MCF 10A (cell line): ENCODE measurements at regions not wholly inside any gene's neighbourhood (a gene's known extent, or its start where the extent isn't known, plus 50 kb on each side); places are given as distances from the start of the nearest gene placed in this dataset.

Source experiments
- BruUV-seq: library from RNA; stranded (reverse); fragments of 400-500 nt; replicated peaks from 2 replicates; lab custom pipeline; 2021; lab: Mats Ljungman, UMichigan
- CTCF ChIA-PET: fragments of 300-600 bp; sonication (Branson Sonifier 250); formaldehyde crosslinking; extraction: SDS; loops from one replicate; lab custom pipeline; 2021; ENCODE audit warnings: antibody characterized with exemption, inconsistent platforms; lab: Yijun Ruan, JAX
- POLR2A ChIA-PET: fragments of 300-600, 350-650 bp; sonication (Branson Sonifier 250); formaldehyde crosslinking; extraction: SDS; loops from one replicate; lab custom pipeline; 2020; ENCODE audit warnings: antibody characterized with exemption, inconsistent platforms; lab: Yijun Ruan, JAX
- DNase-seq: peaks from one replicate; pipeline ENCODE4 v3.0.0-alpha.2; 2018; ENCODE audit not compliant: unreplicated experiment
- H3K27ac Mint-ChIP-seq: one replicate; pipeline ENCODE4 v1.8.0; 2022; ENCODE audit warnings: mild to moderate bottlenecking, low read depth, mixed read lengths; ENCODE audit not compliant: unreplicated experiment
- H3K27me3 Mint-ChIP-seq: one replicate; pipeline ENCODE4 v1.8.0; 2022; ENCODE audit warnings: mixed read lengths; ENCODE audit not compliant: insufficient read depth, unreplicated experiment
- H3K36me3 Mint-ChIP-seq: one replicate; pipeline ENCODE4 v1.8.0; 2022; ENCODE audit warnings: mild to moderate bottlenecking, moderate library complexity, mixed read lengths; ENCODE audit not compliant: insufficient read depth, unreplicated experiment
- H3K4me1 Mint-ChIP-seq: one replicate; pipeline ENCODE4 v1.8.0; 2022; ENCODE audit warnings: mixed read lengths; ENCODE audit not compliant: insufficient read depth, unreplicated experiment
- H3K4me3 Mint-ChIP-seq: one replicate; pipeline ENCODE4 v1.8.0; 2022; ENCODE audit warnings: mild to moderate bottlenecking, moderate library complexity, mixed read lengths; ENCODE audit not compliant: unreplicated experiment
- H3K9me3 Mint-ChIP-seq: one replicate; pipeline ENCODE4 v1.8.0; 2022; ENCODE audit warnings: mixed read lengths; ENCODE audit not compliant: unreplicated experiment
- intact Hi-C: fragments of 100-400 bp; cut with micrococcal nuclease; formaldehyde crosslinking; loops from 2 replicates; pipeline ENCODE4 v1.14.1; 2022
- TF ChIP-seq, protein P1 (sequence below): fragments of 200-600 bp; IDR thresholded peaks from one replicate; pipeline ENCODE4 v1.8.0; 2022; ENCODE audit warnings: antibody characterized with exemption, mild to moderate bottlenecking; ENCODE audit not compliant: unreplicated experiment

DNA sequence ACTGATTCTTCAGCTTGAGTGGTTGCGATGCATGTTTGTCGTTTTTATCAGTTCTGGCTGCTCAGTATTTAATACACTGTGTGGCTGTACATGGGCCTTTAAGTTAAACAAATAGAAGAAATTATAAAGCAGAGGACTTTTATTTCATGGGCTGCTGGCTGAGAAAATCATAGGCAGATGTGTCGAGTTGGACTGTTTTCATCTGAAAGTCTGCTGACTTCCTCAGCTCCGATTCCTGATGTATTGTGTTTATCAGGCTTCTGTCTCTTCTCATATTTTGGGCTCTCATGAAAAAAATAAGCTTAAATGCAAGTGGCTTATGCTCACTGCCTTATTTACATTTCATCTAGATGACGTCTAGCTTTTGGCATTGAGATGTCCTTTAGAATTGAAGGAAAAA, 129.5 kb upstream of the GGTLC1 start:
- ChIA-PET CTCF (interaction anchor here (0.9 kb wide), 1 partner anchor 25 kb away, joined by 3 read pairs; no protein-coding TSS in a partner anchor), POLR2A (no interaction called here)
- Mint-ChIP-seq H3K9me3 (peaks cover 26% of the 10 kb centered on the region), H3K36me3 (no peaks in the 10 kb centered on the region), H3K27me3 (no peaks in the 10 kb centered on the region), H3K4me3 (no peak overlapping the region), H3K27ac (no peak overlapping the region), H3K4me1 (no peaks in the 10 kb centered on the region)
- intact Hi-C loops, result no loop called here
- BruUV-seq, result no TSS peak
- no peak for DNase-seq
- TF ChIP-seq, protein P1, sequence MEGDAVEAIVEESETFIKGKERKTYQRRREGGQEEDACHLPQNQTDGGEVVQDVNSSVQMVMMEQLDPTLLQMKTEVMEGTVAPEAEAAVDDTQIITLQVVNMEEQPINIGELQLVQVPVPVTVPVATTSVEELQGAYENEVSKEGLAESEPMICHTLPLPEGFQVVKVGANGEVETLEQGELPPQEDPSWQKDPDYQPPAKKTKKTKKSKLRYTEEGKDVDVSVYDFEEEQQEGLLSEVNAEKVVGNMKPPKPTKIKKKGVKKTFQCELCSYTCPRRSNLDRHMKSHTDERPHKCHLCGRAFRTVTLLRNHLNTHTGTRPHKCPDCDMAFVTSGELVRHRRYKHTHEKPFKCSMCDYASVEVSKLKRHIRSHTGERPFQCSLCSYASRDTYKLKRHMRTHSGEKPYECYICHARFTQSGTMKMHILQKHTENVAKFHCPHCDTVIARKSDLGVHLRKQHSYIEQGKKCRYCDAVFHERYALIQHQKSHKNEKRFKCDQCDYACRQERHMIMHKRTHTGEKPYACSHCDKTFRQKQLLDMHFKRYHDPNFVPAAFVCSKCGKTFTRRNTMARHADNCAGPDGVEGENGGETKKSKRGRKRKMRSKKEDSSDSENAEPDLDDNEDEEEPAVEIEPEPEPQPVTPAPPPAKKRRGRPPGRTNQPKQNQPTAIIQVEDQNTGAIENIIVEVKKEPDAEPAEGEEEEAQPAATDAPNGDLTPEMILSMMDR, result no peak

DNA sequence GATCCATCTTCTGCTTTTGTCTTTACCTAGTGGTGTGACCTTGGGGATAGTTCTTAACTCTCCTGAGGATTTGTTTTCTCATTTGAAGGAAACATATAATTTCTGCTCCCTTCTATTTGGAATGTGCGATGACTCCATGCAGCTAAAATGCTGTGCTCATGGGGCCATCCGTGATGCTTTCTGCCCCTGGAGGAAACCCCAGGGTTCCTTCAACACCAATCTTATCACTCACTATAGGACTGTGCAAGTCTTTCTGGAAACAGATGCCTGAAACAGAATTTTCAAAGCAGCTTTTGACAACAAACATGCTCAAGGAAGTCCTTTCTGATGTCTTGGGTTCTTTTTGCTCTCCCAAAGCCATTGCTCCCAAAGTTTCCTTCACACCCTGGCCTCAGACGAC, 128.8 kb upstream of the GGTLC1 start:
- DNase-seq, result no peak
- H3K4me1 Mint-ChIP-seq, result no peaks in the 10 kb centered on the region
- peaks cover 21% of the 10 kb centered on the region for H3K9me3 Mint-ChIP-seq
- CTCF ChIA-PET, result interaction anchor here (0.9 kb wide), 1 partner anchor 26 kb away, joined by 3 read pairs; no protein-coding TSS in a partner anchor
- BruUV-seq, result no TSS peak
- H3K36me3 Mint-ChIP-seq, result no peaks in the 10 kb centered on the region
- no peak overlapping the region for H3K27ac Mint-ChIP-seq
- TF ChIP-seq, protein P1, result no peak
- H3K4me3 Mint-ChIP-seq, result no peak overlapping the region
- POLR2A ChIA-PET, result no interaction called here
- no peaks in the 10 kb centered on the region for H3K27me3 Mint-ChIP-seq
- intact Hi-C loops, result no loop called here

DNA sequence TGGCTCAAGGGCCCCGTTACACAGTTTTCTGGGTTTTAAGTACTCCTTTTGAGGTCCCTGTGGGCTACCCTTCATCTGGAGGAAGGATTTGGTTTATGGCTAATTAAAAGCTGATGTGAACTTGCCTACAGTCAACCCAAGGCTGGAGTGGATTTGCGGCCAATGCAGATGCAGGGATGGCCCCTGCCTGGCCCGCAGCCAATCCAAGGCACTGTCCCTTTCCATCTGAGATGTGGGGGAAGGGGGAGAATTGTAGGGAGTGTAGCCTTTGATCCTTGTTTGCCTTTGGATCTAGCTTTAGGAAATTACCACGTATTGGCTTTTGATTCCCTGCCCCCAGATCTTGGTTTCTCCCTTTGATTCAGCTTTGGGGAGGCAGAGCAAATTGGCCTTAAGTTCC, 128.0 kb upstream of the GGTLC1 start:
- ChIA-PET CTCF (interaction anchor here (0.6 kb wide), 1 partner anchor 13 kb away, joined by 3 read pairs; no protein-coding TSS in a partner anchor), POLR2A (no interaction called here)
- Mint-ChIP-seq H3K27ac (no peak overlapping the region), H3K4me1 (no peaks in the 10 kb centered on the region), H3K9me3 (peaks cover 19% of the 10 kb centered on the region), H3K36me3 (no peaks in the 10 kb centered on the region), H3K4me3 (no peak overlapping the region), H3K27me3 (no peaks in the 10 kb centered on the region)
- TF ChIP-seq, protein P1, result no peak
- intact Hi-C loops, result no loop called here
- no peak for DNase-seq
- BruUV-seq, result no TSS peak

DNA sequence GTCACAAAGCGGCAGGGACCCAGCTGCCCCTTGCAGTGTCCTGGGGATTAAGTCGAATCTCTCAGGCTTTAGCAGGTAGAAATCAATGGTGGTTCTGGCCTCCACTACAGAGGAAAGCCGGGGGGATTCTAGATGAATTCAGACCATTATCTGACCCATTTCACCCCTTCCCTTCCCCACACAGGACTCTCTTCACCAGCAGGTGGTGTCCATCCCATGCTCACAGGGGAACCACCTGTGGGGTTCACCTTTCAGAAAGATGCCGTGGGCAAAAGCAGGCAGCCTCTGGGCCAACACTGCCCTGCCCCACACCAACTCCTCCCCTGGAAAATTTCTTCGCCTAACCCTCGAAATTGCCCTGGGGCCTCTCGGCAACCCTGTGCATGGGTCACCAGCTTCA, 123.8 kb upstream of the GGTLC1 start:
- BruUV-seq, result no TSS peak
- no peak overlapping the region for H3K4me3 Mint-ChIP-seq
- TF ChIP-seq, protein P1, result no peak
- H3K4me1 Mint-ChIP-seq, result no peaks in the 10 kb centered on the region
- intact Hi-C loops, result no loop called here
- no peaks in the 10 kb centered on the region for H3K9me3 Mint-ChIP-seq
- H3K27ac Mint-ChIP-seq, result no peak overlapping the region
- no peaks in the 10 kb centered on the region for H3K36me3 Mint-ChIP-seq
- no peaks in the 10 kb centered on the region for H3K27me3 Mint-ChIP-seq
- DNase-seq, result no peak
- ChIA-PET CTCF (no interaction called here), POLR2A (no interaction called here)
